K562 (cell line): ENCODE measurements at regions not wholly inside any gene's neighbourhood (a gene's known extent, or its start where the extent isn't known, plus 50 kb on each side); places are given as distances from the start of the nearest gene placed in this dataset.

Source experiments
- ATAC-seq: fragments of 200-7000 bp; cut with Tn5 transposase; 3 replicates; pipeline ENCODE4 v1.9.1; 2020; ENCODE audit warnings: moderate library complexity
- BruUV-seq: library from RNA; stranded (reverse); fragments of 400-500 nt; replicated peaks from 2 replicates; lab custom pipeline; 2021; lab: Mats Ljungman, UMichigan
- CTCF ChIA-PET: fragments of 300-600 bp; formaldehyde crosslinking; extraction: SDS; loops from one replicate; lab custom pipeline; 2021; ENCODE audit warnings: low intra/inter-chr PET ratio; lab: Yijun Ruan, JAX
- POLR2A ChIA-PET: fragments of 300-600, 350-650 bp; sonication (Branson Sonifier 250); formaldehyde crosslinking; extraction: SDS; loops from one replicate; lab custom pipeline; 2021; ENCODE audit warnings: antibody characterized with exemption, inconsistent platforms; lab: Yijun Ruan, JAX
- DNase-seq, 4 experiments: peaks; one replicate each; pipeline versions ENCODE4 v3.0.0 to v3.0.0-alpha.2; 2011 to 2018; ENCODE audit warnings: low spot score in 3 of 4, mixed read lengths in 3 of 4; ENCODE audit errors: extremely low read depth in 1 of 4
- FAIRE-seq: peaks from 2 replicates; lab custom pipeline; 2011; peaks lifted over from hg19 to GRCh38; lab: Jason Lieb, UNC
- H2AFZ ChIP-seq: 2 replicates; pipeline ENCODE4 v1.6.0; 2011; ENCODE audit warnings: low read depth, low read length, control low read depth, inconsistent platforms
- H3K27ac ChIP-seq: fragments of 200-600 bp; 3 replicates; pipeline ENCODE4 v1.8.0; 2011; ENCODE audit warnings: low read depth, mild to moderate bottlenecking, control low read depth, inconsistent platforms, low read length, moderate library complexity, mixed read lengths; ENCODE audit errors: extremely low read depth
- H3K27me3 ChIP-seq, 2 experiments: fragments of 300-600 bp in 1 of 2; 2 replicates in 1 of 2; 3 replicates in 1 of 2; pipeline versions ENCODE4 v1.6.0 to v1.8.0; 2011; ENCODE audit warnings: inconsistent platforms in 2 of 2, low read length in 2 of 2, mild to moderate bottlenecking in 1 of 2, mixed read lengths in 1 of 2, moderate library complexity in 1 of 2; ENCODE audit not compliant: control insufficient read depth in 2 of 2, insufficient read depth in 2 of 2
- H3K36me3 ChIP-seq: fragments of 300-600 bp; 3 replicates; pipeline ENCODE4 v1.8.0; 2011; ENCODE audit warnings: mild to moderate bottlenecking, low read length, inconsistent platforms; ENCODE audit not compliant: control insufficient read depth, insufficient read depth
- H3K4me1 ChIP-seq, 2 experiments: fragments of 200-600 bp in 1 of 2; replicated peaks in 1 of 2; 2 replicates in 1 of 2; 3 replicates in 1 of 2; pipeline versions ENCODE4 v1.5.1 to v1.8.0; 2011; ENCODE audit warnings: inconsistent platforms in 2 of 2, low read length in 2 of 2, mild to moderate bottlenecking in 1 of 2, mixed read lengths in 1 of 2, moderate library complexity in 1 of 2; ENCODE audit not compliant: control insufficient read depth in 2 of 2, insufficient read depth in 2 of 2
- H3K4me2 ChIP-seq: 2 replicates; pipeline ENCODE4 v1.6.1; 2011; ENCODE audit warnings: low read length, control low read depth, inconsistent platforms, mixed read lengths; ENCODE audit not compliant: insufficient read depth
- H3K4me3 ChIP-seq: fragments of 200-600 bp; sonication (generic), shearing (Covaris generic); 2 replicates; pipeline ENCODE4 v1.5.1; 2016; ENCODE audit warnings: control low read depth, inconsistent platforms
- H3K79me2 ChIP-seq: fragments of 200-600 bp; 3 replicates; pipeline ENCODE4 v1.8.0; 2011; ENCODE audit warnings: low read length, inconsistent platforms; ENCODE audit not compliant: control insufficient read depth, insufficient read depth
- H3K9ac ChIP-seq, 2 experiments: 2 replicates each; pipeline versions ENCODE4 v1.6.0 to v1.6.1; 2011; ENCODE audit warnings: low read depth in 2 of 2, low read length in 2 of 2, control low read depth in 1 of 2, inconsistent platforms in 1 of 2, mild to moderate bottlenecking in 1 of 2, mixed read lengths in 1 of 2; ENCODE audit not compliant: insufficient read depth in 1 of 2
- H3K9me1 ChIP-seq: one replicate; pipeline ENCODE4 v1.6.0; 2011; ENCODE audit warnings: inconsistent platforms, mild to moderate bottlenecking, low read length, moderate library complexity; ENCODE audit not compliant: control insufficient read depth, insufficient read depth
- H3K9me3 ChIP-seq: replicated peaks from 2 replicates; pipeline ENCODE4 v1.5.1; 2011; ENCODE audit warnings: low read depth, low read length, inconsistent platforms; ENCODE audit not compliant: control insufficient read depth, insufficient read depth
- H4K20me1 ChIP-seq: replicated peaks from 2 replicates; pipeline ENCODE4 v1.6.1; 2011; ENCODE audit warnings: low read length, inconsistent platforms, mixed read lengths; ENCODE audit not compliant: control insufficient read depth, insufficient read depth
- ARHGAP35 ChIP-seq: fragments of 450-650 bp; IDR thresholded peaks from 2 replicates; pipeline ENCODE4 v1.6.1; 2018; ENCODE audit not compliant: partially characterized antibody
- ATF7 ChIP-seq: fragments of 450-650 bp; IDR thresholded peaks from 2 replicates; pipeline ENCODE4 v1.7.1; 2014; ENCODE audit warnings: mild to moderate bottlenecking, moderate library complexity
- CHD1 ChIP-seq: fragments of 200-600 bp; sonication (generic); IDR thresholded peaks from one replicate; pipeline ENCODE4 v1.6.1; 2012; ENCODE audit warnings: mild to moderate bottlenecking, moderate library complexity, low read length, inconsistent platforms
- FIP1L1 ChIP-seq: fragments of 200-400 bp; formaldehyde crosslinking; IDR thresholded peaks from 2 replicates; pipeline ENCODE4 v1.6.1; 2018; ENCODE audit warnings: mild to moderate bottlenecking, low read depth, low read length; ENCODE audit not compliant: poor library complexity, severe bottlenecking
- GATA2 ChIP-seq: sonication (generic); formaldehyde crosslinking; IDR thresholded peaks from 2 replicates; pipeline ENCODE4 v1.4.0; 2020; ENCODE audit warnings: mild to moderate bottlenecking, missing genetic modification reagents
- MYC ChIP-seq, 2 experiments: fragments of 250-450 bp in 1 of 2; sonication (Bioruptor Pico) in 1 of 2; IDR thresholded peaks; 2 replicates each; pipeline versions ENCODE4 v1.5.1 to v1.6.1; 2012 to 2021; ENCODE audit warnings: low read depth in 2 of 2, borderline replicate concordance in 1 of 2, improper control_type of control experiment in 1 of 2, low read length in 1 of 2, mild to moderate bottlenecking in 1 of 2, moderate library complexity in 1 of 2
- SPI1 ChIP-seq: IDR thresholded peaks from 2 replicates; pipeline ENCODE4 v1.6.1; 2011; ENCODE audit warnings: low read depth, low read length, control low read depth, borderline replicate concordance
- TRIM28 ChIP-seq: fragments of 450-650 bp; IDR thresholded peaks from 2 replicates; pipeline ENCODE4 v1.6.1; 2017
- ZNF57 ChIP-seq: fragments of 450-650 bp; formaldehyde crosslinking; IDR thresholded peaks from 2 replicates; pipeline ENCODE4 v1.4.0; 2020; ENCODE audit warnings: mild to moderate bottlenecking, moderate library complexity
- WGBS: fragments of 100-300 bp; shearing (Covaris generic); methylation state at CpG from one replicate; pipeline ENCODE4 v1.1.6; 2016; ENCODE audit warnings: low coverage, mixed read lengths; ENCODE audit not compliant: insufficient coverage; ENCODE audit errors: missing lambda C conversion rate; 5-methylcytosine and 5-hydroxymethylcytosine counted together
- in situ Hi-C: fragments of 300-500 bp; cut with MboI; formaldehyde crosslinking; loops from 4 replicates; pipeline ENCODE4 v1.15.0; 2018; ENCODE audit warnings: inconsistent platforms, mixed read lengths
- intact Hi-C: fragments of 100-400 bp; cut with micrococcal nuclease; formaldehyde crosslinking; loops from 2 replicates; pipeline ENCODE4 v1.14.2; 2022
- TF ChIP-seq, protein P1 (sequence below): fragments of 250-450 bp; sonication (Bioruptor Pico); IDR thresholded peaks from 2 replicates; pipeline ENCODE4 v1.8.0; 2021; ENCODE audit warnings: moderate library complexity, mild to moderate bottlenecking, inconsistent platforms
- TF ChIP-seq, protein P2 (sequence below): fragments of 250-450 bp; sonication (Bioruptor Pico); IDR thresholded peaks from 2 replicates; pipeline ENCODE4 v1.8.0; 2021; ENCODE audit warnings: borderline replicate concordance, mild to moderate bottlenecking, moderate library complexity; ENCODE audit not compliant: poor library complexity, severe bottlenecking
- TF ChIP-seq, protein P3 (sequence below), 2 experiments: fragments of 150-350 bp in 1 of 2; IDR thresholded peaks; 2 replicates each; pipeline ENCODE4 v1.6.1; 2012 to 2016; ENCODE audit warnings: low read depth in 2 of 2, low read length in 2 of 2, mild to moderate bottlenecking in 1 of 2, moderate library complexity in 1 of 2

DNA sequence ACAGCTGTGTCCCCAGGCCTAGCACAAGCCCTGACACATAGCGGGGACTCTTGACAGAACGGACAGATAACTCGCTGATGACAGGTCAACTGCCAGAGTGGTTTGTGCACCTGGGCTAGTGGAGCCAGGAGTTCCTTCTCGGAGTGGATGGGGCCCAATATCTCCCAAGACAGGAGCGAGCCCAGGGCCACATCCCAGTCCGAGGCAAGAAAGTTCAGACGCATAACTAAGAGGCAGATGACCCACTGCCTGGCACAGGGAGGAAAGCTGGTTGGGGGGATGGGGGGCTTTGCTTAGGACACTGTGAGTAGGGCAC is 69.6 kb upstream of the ZNF479 start (continued):
- TF ChIP-seq, protein P1, sequence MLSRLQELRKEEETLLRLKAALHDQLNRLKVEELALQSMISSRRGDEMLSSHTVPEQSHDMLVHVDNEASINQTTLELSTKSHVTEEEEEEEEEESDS (CRISPR knock-in tag): no peak
- TF ChIP-seq ATF7 (no peak), SPI1 (no peak), MYC (IDR thresholded peaks at IDR 0.05; ENCODE audit: low read depth, low read length) (no peak), MYC (CRISPR knock-in tag; IDR thresholded peaks at IDR 0.05; ENCODE audit: borderline replicate concordance, low read depth) (no peak), TRIM28 (no peak)
- TF ChIP-seq, all 486 proteins: peak for 0

DNA sequence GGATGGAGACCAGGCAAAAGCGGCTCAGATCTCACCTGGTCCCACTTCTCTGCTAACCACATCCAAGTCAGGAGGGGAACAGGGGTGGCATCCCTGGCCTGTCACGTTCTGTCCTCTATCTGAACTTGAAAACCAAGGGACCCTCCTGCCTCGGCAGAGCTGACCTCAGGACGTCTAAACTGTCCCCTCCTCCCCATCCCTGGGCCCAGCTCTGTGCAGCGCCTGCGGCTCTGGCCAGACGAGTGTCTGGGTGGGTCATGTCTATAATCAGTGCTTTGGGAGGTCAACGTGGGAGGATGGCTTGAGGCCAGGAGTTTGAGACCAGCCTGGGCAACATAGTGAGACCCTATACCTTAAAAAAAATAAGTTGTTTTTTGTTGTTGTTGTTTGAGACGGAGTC is 70.0 kb upstream of the ZNF479 start:
- Histone ChIP-seq H3K9me3 (no peaks in the 10 kb centered on the region), H3K36me3 (no peaks in the 10 kb centered on the region), H2AFZ (no peak overlapping the region), H3K9me1 (no peaks in the 10 kb centered on the region), H3K4me2 (no peak overlapping the region), H3K9ac (no peak overlapping the region), H3K27me3 (no peaks in the 10 kb centered on the region), H3K27ac (no peak overlapping the region), H3K4me1 (peaks cover 0 to 5% of the 10 kb centered on the region in 2 experiments; a peak in 2 of 5 replicates), H4K20me1 (no peaks in the 10 kb centered on the region), H3K4me3 (no peak overlapping the region), H3K79me2 (no peaks in the 10 kb centered on the region)
- intact Hi-C loops: no loop called here
- in situ Hi-C loops: no loop called here
- ATAC-seq: no peak
- ChIA-PET CTCF (no interaction called here), POLR2A (no interaction called here)
- BruUV-seq: no TSS peak
- WGBS: 1% methylated on average over 9 of the region's 9 CpGs
- no peak for TF ChIP-seq CHD1
- TF ChIP-seq FIP1L1: no peak
- TF ChIP-seq, protein P2, sequence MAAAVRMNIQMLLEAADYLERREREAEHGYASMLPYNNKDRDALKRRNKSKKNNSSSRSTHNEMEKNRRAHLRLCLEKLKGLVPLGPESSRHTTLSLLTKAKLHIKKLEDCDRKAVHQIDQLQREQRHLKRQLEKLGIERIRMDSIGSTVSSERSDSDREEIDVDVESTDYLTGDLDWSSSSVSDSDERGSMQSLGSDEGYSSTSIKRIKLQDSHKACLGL: no peak
- TF ChIP-seq ARHGAP35: no peak
- no peak for TF ChIP-seq GATA2 (CRISPR knock-in tag)
- TF ChIP-seq, protein P3, sequence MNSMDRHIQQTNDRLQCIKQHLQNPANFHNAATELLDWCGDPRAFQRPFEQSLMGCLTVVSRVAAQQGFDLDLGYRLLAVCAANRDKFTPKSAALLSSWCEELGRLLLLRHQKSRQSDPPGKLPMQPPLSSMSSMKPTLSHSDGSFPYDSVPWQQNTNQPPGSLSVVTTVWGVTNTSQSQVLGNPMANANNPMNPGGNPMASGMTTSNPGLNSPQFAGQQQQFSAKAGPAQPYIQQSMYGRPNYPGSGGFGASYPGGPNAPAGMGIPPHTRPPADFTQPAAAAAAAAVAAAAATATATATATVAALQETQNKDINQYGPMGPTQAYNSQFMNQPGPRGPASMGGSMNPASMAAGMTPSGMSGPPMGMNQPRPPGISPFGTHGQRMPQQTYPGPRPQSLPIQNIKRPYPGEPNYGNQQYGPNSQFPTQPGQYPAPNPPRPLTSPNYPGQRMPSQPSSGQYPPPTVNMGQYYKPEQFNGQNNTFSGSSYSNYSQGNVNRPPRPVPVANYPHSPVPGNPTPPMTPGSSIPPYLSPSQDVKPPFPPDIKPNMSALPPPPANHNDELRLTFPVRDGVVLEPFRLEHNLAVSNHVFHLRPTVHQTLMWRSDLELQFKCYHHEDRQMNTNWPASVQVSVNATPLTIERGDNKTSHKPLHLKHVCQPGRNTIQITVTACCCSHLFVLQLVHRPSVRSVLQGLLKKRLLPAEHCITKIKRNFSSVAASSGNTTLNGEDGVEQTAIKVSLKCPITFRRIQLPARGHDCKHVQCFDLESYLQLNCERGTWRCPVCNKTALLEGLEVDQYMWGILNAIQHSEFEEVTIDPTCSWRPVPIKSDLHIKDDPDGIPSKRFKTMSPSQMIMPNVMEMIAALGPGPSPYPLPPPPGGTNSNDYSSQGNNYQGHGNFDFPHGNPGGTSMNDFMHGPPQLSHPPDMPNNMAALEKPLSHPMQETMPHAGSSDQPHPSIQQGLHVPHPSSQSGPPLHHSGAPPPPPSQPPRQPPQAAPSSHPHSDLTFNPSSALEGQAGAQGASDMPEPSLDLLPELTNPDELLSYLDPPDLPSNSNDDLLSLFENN (IDR thresholded peaks at IDR 0.05; ENCODE audit: low read depth in 2 of 2, low read length in 2 of 2): no peak
- no peak for TF ChIP-seq ZNF57
- no peak for FAIRE-seq
- DNase-seq: no peak
